ENCODE measurements at regions not wholly inside any gene's neighbourhood (a gene's known extent, or its start where the extent isn't known, plus 50 kb on each side); places are given as distances from the start of the nearest gene placed in this dataset.

GRCh38 chr6:91088976-91089375 is 502.1 kb upstream of the MAP3K7 start:
- H3K9me3 Mint-ChIP-seq, result no peaks in the 10 kb centered on the region
- peaks cover 25% of the 10 kb centered on the region for H3K4me1 Mint-ChIP-seq
- H3K36me3 Mint-ChIP-seq (ENCODE audit: low read depth), result no peaks in the 10 kb centered on the region
- H3K27me3 Mint-ChIP-seq (ENCODE audit: low read depth), result no peaks in the 10 kb centered on the region
- H3K27ac Mint-ChIP-seq, result no peak overlapping the region
- TF ChIP-seq CTCF (IDR thresholded peaks at IDR 0.05; ENCODE audit: unreplicated experiment in 3 of 3), result no peak
- H3K4me3 Mint-ChIP-seq, result no peak overlapping the region

GRCh38 chr6:91088515-91088914 is 501.6 kb upstream of the MAP3K7 start:
- Mint-ChIP-seq H3K27me3 (ENCODE audit: low read depth) (no peaks in the 10 kb centered on the region), H3K4me3 (no peak overlapping the region), H3K4me1 (peaks cover 22% of the 10 kb centered on the region), H3K36me3 (ENCODE audit: low read depth) (no peaks in the 10 kb centered on the region), H3K27ac (no peak overlapping the region), H3K9me3 (no peaks in the 10 kb centered on the region)
- TF ChIP-seq CTCF (IDR thresholded peaks at IDR 0.05; ENCODE audit: unreplicated experiment in 3 of 3), result no peak

- H3K9me3 Mint-ChIP-seq, result no peaks in the 10 kb centered on the region
- H3K27ac Mint-ChIP-seq, result peak overlapping the region; percentile 15 to 73 (median 45)
- no peak overlapping the region for H3K4me3 Mint-ChIP-seq
- H3K4me1 Mint-ChIP-seq, result peaks cover 25% of the 10 kb centered on the region
- H3K27me3 Mint-ChIP-seq (ENCODE audit: low read depth), result no peaks in the 10 kb centered on the region
- no peaks in the 10 kb centered on the region for H3K36me3 Mint-ChIP-seq (ENCODE audit: low read depth)
- no peak for TF ChIP-seq CTCF (IDR thresholded peaks at IDR 0.05; ENCODE audit: unreplicated experiment in 3 of 3)
Measured at GRCh38 chr6:91087908-91088307, 501.0 kb upstream of the MAP3K7 start.

GRCh38 chr6:91083211-91083610 is 496.3 kb upstream of the MAP3K7 start:
- Mint-ChIP-seq H3K4me1 (peaks cover 45% of the 10 kb centered on the region), H3K4me3 (no peak overlapping the region)

GRCh38 chr6:91082311-91082832 is 495.5 kb upstream of the MAP3K7 start:
- Mint-ChIP-seq H3K9me3 (no peaks in the 10 kb centered on the region), H3K4me1 (peaks cover 38% of the 10 kb centered on the region), H3K27ac (peak overlapping the region in 2 of 3 experiments; percentile 36 to 37), H3K36me3 (ENCODE audit: low read depth) (no peaks in the 10 kb centered on the region), H3K27me3 (ENCODE audit: low read depth) (no peaks in the 10 kb centered on the region), H3K4me3 (no peak overlapping the region)
- TF ChIP-seq CTCF (IDR thresholded peaks at IDR 0.05; ENCODE audit: unreplicated experiment in 3 of 3), result no peak

More at GRCh38 chr6:91083211-91083610, 496.3 kb upstream of the MAP3K7 start:
- Mint-ChIP-seq H3K27me3 (ENCODE audit: low read depth) (no peaks in the 10 kb centered on the region), H3K27ac (peak overlapping the region in 1 of 3 experiments; percentile 10), H3K36me3 (ENCODE audit: low read depth) (no peaks in the 10 kb centered on the region), H3K9me3 (no peaks in the 10 kb centered on the region)
- no peak for TF ChIP-seq CTCF (IDR thresholded peaks at IDR 0.05; ENCODE audit: unreplicated experiment in 3 of 3)

- H3K27me3 Mint-ChIP-seq (ENCODE audit: low read depth), result no peaks in the 10 kb centered on the region
- H3K27ac Mint-ChIP-seq, result peak overlapping the region; percentile 2 to 54 (median 37)
- H3K36me3 Mint-ChIP-seq (ENCODE audit: low read depth), result no peaks in the 10 kb centered on the region
- peaks cover 38% of the 10 kb centered on the region for H3K4me1 Mint-ChIP-seq
- peak; percentile 66 to 81 (median 77) for TF ChIP-seq CTCF (IDR thresholded peaks at IDR 0.05; ENCODE audit: unreplicated experiment in 3 of 3)
- no peaks in the 10 kb centered on the region for H3K9me3 Mint-ChIP-seq
- H3K4me3 Mint-ChIP-seq, result no peak overlapping the region
Measured at GRCh38 chr6:91081452-91082067, 494.7 kb upstream of the MAP3K7 start.

Measured in nephron (organoid).